HG03354 (cell line): ENCODE measurements at regions not wholly inside any gene's neighbourhood (a gene's known extent, or its start where the extent isn't known, plus 50 kb on each side); places are given as distances from the start of the nearest gene placed in this dataset.

Experiments
- ATAC-seq: cut with Tn5 transposase; IDR thresholded peaks from one replicate; pipeline ENCODE4 v1.9.1; 2021; ENCODE audit warnings: mild to moderate bottlenecking; ENCODE audit not compliant: unreplicated experiment, poor library complexity, severe bottlenecking

DNA sequence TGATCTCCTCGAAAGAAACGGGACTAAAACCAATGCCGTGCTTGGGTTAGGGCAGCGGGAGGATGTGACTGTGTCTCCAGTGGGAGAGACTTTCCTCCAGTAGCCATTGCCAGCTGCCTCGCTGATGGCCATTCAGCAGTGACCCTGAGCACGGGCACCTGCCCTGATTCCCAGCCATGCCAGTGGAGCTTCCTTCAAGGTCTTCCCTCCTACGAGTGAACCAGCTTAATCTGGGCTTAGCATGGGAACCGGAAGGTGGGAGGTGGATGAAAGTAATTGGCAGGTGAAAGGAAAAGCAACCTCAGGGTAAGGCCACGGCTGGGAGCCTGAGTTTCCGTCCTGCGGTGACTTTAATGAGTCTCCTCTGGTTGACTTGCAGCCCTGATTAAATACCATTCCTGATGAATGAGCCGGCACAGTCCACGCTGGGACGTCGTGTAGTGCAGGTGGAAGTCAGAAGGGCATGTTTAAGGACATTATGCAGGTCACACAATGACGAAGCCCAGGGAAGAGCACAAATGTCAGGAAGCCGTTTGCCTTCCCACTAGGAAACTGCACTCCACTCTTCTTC, 813.5 kb downstream of the QKI start:
- ATAC-seq, result no peak

DNA sequence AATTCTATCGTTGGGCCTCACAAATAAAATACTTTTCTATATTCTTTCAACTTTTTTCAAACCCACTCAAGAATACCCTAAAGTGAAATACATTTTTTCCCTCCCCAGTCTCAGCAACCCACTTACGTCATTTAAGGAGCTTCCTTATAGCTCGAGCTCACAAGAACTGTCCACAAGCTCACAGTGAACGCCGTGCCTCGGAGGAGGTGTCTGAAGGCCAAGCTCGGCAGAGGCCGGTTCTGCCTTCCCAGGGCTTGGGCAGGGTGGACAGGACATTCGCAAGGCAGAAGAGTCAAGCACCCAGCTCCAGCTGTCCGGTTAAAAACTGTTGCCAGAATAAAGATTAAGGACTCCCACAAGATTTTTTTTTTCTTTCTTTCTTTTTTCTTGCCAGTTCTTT, 802.3 kb downstream of the QKI start:
- ATAC-seq, result no peak

DNA sequence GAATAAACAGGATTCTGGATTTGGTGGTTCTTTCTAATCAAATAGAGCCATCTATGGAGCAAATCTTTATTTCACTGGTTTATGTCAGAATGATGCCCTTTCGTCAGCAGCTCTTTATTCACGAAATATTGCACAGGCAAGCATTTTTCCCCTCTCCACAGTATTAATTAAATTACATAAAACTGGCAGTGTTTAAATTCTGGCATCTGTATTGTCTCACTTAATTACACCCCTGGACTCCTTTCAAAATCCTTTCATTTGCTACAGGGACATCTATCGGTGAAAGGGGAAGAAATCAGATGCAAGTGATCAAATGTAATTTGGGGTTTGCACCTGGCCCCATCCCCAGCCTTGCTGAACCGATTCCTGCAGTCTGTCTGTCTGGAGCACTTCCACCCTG, 801.9 kb downstream of the QKI start:
- ATAC-seq, result no peak

DNA sequence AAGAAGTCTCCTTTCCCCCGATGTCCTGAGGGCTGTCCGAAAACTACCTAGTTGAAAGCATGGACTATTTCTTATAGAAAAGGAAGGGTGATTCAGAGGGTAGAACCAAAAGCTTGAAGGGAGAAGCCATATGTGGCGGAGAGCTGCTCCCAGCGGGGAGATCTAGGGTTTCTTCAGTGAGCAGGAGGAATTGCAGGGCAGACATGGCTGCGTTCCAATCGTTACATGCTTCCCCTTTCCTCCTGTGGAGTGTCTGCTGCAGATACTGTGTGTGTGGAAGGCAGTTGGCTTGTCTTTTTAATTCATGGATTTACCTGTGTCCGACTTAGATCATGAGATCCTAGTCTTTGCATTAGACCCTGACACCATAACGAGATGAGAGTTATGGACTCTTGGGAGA, 799.5 kb downstream of the QKI start:
- no peak for ATAC-seq

DNA sequence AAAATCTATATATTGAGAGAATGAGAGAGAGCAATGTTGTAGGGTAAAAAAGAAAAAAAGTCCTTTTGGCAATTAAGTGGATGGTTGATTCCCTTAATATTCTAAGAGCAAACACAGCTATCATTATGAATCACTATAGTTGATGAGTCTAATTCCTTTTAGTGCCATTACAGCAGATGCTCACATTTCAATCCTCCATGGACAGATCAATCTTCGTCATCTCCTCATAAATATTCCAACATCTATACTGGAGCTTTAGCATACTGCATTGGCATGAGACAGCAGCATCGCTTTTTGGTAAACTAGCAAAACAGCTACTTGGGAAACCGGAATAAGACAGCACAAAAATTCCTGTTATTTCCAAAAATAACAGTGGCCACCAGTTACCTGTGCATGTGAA, 796.7 kb downstream of the QKI start:
- no peak for ATAC-seq

DNA sequence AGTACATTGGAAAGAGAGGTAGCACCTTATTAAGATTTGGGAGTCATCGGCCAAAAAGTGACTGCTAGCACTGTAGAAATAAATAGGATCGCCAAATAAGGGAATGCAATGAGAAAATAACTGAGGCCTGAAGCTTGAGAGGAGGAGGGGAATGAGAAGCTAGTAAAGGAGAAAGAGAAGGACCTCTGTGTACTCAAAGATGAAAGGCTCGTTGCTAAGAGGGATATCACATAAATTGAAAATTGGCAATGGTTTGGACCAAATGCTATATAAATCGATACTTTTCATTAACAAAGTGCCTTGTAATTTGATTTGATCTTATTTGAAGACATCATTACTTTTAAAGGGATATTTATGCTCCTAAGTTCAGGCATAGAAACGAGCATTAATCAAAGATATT, 796.3 kb downstream of the QKI start:
- ATAC-seq, result no peak

DNA sequence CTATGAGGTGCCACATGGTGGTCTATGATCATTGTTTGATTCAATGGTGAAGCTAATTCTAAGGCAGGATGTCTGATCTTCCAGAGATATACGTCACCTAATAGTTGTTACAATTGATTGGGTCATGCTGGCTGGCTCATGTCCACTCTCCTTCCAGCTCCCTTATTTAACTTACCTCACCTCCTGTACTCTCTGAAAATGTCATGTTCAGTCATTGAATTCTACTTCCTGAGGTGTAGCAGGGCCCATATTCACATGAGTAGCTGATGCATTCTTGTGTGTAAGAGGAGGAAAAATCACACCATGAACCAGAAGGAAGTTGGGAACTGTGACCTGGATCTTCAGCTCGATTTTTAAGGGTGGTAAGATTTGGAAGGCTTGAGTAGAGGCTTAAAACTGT, 795.8 kb downstream of the QKI start:
- ATAC-seq, result no peak

DNA sequence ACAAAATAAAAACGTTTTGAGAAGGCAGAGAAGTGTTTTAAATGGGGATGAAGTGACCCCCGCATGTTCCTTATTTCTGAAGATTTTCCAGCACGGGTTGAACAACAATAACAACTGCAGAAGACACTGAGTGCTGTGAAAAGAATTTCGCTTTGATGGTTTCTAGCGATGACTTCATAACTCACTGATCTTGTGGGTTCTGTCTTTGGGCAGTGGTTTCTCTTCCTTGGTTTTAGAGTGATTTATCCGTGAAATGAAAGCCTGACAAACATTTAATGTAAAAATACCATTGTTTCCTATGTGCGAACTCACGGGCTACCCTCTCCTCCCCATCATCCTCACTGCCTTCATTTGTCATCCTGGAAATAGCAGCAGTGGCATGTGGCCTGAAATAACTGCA, 793.9 kb downstream of the QKI start:
- ATAC-seq, result no peak

DNA sequence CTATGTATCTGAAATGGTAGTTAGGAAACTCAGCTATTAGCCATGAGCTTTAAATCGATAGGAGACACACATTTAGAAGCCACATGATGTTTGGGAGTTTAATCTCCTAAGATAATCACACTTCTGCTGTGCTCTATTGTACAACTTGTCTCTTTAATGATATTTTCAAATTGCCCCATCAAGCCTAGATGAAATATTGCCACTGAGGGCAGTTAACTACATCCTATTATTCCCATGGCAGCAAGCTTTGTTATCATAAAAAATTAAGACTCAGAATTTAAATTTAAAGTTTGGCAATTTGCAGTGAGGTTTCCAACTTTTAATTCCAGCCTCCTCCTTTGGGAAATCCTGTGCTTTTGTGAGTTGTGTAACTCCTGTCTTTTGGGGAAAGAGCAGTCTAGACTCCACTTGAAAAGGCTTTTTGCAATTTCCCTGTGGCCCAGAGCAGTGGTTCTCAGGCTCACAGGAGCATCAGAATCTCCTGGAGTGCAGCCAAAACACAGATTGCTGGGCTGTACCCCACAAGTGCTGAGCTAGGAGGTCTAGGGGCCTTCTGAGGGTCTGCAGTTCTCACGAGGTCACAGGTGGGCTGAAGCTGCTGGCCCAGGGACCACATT, 792.4 kb downstream of the QKI start:
- no peak for ATAC-seq

DNA sequence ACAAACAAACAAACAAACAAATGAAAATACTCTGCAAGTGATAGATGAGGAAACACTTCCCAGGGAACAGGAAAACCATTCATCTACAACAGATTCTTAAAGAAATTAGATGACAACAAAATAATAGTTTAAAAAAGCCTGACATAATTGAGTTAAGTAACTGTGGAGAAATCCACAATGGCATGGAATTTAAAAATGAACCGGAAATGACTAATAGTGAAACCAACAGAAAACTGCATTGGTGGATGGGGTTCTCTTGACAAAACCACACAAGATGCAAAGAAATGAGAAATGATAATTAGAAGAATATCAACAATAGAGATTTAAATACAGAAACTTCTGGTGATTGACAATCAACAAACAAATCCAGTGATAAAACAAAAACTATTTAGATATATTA, 785.6 kb downstream of the QKI start:
- ATAC-seq, result no peak

DNA sequence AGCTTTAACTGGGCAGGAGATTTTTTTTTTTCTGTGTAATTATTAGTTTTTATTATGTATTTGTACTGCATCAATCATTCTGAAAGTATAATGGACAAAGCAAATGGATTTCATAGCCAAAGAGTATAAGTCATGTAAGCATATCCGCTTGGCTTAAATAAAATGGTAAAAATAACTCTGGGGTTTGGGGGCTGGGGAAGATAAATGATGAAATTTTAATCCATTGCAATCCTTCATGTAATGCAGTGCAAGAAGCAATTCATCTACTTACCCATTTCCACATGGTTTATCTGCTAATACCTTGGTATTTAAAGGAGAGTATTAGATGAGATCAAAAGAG, 781.4 kb downstream of the QKI start:
- no peak for ATAC-seq

DNA sequence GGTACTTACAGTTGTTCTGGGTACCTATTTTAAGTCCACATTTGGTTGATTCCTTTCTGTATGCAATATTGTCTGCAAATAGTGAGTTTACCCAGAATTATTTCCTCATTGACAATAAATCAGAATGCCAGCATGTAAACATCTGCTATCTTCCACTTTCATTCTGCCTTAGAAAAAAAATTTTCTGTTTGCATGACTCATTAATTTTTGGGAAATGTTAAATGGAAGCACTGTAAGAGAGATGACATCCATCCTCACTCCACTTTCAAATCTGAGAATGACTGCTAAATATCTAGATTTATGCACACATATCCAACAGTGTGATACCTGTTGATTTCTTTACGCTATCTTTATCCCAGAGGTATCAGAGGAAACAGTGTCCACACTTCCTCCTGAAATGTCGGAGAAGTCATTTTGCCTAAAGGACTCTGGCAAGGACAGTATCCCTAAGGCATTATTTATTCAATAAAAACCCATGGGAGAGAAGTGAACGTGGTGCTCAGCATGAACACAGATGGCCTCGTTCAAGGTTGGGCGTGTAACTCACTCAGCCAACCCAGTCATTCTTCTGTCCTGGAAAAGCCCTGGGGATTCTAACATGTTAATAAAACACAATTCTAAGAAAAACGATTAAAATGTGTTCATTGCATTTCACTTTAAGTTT, 780.9 kb downstream of the QKI start:
- ATAC-seq, result no peak

DNA sequence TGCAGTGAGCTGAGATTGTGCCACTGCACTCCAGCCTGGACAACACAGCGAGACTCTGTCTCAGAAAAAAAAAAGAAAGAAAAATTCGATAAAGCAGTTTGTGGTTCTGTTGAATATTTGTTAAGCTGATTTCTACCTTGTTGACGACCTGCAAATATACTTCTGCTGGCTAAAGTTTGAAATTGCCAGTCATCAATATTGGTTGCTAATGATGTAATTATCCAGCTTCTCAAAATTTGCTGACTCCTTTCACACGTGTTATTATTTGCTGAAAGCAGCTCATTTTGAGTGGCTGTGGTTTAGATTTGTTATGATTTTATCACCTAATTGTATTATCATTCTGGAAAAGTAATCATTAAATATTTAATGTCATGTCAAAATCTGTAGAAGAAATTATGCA, 774.3 kb downstream of the QKI start:
- no peak for ATAC-seq

DNA sequence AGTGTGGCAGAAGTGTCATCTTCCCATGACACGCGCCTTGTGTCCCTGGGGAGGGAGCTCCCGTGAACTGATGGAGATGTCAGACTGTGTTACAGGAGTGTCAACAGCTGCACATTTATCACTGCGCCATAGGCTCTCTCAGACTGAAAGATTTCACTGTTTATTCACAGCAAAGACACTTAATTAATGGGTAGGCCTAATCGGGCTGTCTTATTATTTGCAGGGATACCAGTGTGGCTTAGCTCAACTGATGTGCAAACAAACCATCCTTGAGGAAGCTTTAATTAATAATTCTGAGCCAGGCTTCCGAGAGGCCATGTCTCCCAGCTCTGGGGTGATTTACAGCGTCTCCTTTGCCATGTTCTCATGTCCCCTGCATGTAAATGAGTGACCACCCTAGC, 771.0 kb downstream of the QKI start:
- no peak for ATAC-seq

DNA sequence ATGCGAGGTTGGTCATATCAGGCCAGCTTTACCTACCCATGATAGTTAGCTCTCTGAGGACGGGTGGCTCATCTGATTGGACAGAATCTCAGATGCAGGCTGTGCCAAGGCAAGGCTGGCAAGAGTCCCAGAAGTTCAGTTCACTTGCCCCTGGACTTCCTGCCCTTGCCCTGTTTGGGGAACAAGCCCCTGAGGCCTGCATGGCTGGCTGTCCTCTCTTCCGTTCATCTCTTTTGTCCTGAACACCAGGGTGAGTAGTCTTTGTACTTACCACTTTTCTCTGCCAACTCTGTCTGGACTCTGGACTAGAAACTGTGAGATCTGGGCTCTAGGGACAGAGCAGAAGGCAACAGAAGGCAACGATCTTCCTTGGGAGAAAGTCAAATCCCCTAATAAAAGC, 769.9 kb downstream of the QKI start:
- no peak for ATAC-seq

DNA sequence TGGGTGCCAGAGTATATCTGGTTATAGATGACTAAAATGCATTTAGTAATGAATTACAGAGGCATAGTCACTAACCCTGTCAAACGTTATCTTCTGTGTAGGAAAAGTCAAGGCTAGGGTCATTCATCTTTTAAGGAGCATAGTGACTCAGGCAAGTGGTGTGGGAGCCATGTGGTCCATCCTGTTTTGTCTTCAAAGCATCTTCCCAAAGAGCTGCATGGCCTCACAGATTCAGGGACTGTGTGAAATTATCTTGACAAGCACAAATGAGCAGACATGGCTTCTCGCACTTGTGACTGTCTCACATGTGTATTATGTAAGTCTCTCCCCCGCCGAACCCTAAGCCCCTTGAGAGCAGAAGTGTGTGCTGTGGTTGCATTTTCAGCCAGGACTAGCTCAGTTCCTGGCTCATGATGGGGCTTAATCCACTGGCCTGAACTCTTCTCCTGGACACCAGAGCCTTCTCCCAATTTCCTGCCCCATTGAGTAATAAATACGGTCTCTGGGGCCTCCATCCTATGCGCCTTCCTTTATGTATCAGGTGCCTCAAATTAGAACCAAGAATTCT, 769.1 kb downstream of the QKI start:
- no peak for ATAC-seq

DNA sequence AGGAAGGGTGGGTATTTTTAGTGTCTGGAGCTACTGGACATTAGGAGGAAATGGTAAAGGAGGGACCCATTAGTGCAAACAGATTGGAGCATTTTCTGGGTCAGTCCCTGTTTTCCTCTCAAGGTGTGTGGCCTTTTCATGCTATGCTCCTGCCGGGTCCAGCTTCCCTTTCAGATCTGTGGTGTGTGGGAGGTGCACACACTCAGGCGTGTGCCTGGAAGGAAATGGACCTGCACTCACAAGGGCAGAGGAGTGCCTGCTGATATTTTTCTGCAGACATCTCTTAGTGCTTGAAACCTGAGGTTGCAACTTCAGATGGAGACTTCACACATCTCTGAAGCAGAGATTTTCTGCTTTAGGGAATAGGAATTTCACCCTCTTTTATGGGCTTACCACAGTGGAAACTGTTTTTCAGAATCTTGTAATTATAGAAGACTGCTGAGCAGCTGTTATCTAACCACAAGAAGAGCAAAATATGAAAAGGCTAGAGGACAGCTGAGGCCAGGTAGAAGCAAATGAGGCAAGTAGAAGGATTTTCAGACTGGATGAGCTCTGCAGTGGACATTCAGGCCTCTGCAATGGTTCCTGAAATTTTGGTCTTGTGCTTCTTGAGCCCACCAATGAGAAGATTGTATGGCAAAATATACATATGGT, 764.3 kb downstream of the QKI start:
- ATAC-seq, result no peak

DNA sequence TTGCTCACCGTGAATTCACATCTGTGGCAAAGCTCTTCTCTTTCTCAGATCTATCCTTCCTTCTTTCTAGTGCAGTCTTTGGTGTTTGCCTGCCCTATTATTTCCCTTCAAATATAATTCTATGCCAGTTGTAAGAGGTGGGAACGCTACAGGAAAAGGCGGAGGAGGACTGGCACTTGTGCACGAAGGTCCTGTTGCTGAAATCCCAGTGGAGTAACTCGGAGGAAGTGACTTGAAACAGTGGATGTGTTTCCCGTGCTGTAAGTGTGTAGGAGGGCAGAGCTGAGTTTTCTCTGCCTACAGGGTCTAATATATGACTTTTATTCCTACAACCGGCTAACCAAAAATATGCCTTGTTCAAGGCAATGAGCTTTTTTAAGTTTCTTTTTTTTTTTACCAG, 754.8 kb downstream of the QKI start:
- ATAC-seq, result no peak

DNA sequence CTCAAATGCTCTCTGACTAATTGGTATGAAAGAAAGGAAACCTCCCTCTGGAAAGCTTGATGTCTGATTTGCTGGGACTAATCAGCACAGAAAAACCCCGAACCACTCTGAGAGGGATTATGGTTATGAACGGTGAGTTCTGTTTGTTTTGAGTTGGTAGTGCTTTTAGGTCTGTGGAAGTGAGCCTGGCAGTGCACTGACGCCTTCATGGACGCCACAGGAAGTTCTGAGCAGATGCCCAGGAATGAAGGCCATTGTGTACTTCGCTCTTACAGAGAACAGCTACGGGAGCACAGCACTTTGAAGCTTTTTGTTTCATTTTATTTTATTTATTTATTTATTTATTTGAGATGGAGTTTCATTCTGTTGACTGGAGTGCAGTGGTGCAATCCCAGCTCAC, 754.1 kb downstream of the QKI start:
- no peak for ATAC-seq

DNA sequence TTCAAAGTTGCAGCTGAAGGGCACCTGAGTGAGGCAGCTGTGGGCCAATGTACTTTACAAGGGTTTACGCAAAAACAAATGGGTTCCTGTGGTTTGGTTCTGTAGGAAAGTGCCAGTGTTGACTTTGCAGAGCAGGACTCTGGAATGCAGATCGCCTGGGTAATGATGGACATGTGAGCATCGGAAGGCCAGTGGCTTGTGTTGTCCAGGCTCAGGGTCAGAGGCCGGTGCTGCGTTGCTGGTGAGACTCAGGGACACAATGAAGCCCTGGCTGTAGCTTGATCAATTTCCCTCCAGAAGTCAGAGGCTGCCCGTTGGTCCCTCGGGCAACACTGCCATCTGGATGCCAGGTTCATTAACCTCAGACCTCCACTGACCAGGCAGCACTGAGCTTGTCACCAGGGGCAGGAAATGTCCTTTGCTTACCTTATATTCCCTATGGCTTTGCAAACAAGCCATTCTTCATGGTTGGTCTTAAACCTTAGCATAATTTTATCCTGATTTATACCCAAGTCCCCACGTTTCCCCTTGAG, 753.4 kb downstream of the QKI start:
- no peak for ATAC-seq

DNA sequence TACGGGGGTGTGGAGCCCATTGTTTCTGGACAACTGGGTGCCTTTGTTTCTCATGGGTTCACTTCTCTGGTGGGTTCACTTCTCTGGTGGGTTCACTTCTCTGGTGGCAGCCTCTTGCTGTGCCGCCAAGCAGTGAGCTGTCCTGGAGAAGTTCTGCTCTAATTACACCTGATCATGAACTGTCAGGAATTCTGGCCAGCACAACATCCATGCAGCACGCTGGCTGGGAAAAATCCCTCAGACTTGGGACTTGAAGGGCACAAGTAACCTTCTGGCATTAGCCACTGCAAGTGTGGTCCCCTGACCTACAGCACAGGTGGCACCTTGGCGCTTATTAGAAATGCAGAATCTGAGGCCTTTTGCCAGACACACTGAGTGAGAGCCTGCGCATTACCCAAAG, 752.5 kb downstream of the QKI start:
- no peak for ATAC-seq
